ENCODE measurements at regions not wholly inside any gene's neighbourhood (a gene's known extent, or its start where the extent isn't known, plus 50 kb on each side); places are given as distances from the start of the nearest gene placed in this dataset.
"Not testable (repeated sequence)": the region's sequence is repeated elsewhere in the genome, so short reads cannot be mapped to it uniquely, and the experiment has no call there.

GRCh38 chr16:32947336-32947735, 246.7 kb upstream of the TP53TG3C start:
- not testable (repeated sequence) for H3K4me1 ChIP-seq (ENCODE audit: insufficient read depth, low read length, severe bottlenecking); H3K4me3 ChIP-seq (ENCODE audit: low read depth, low read length, poor library complexity, severe bottlenecking); H3K9me2 ChIP-seq (ENCODE audit: low read depth, low read length); H3K36me3 ChIP-seq (ENCODE audit: insufficient read depth, low read length); H3K79me2 ChIP-seq (ENCODE audit: insufficient read depth, low read length); H4K20me1 ChIP-seq (ENCODE audit: insufficient read depth, low read length); H3K4me2 ChIP-seq (ENCODE audit: low read length); H3K27ac ChIP-seq (ENCODE audit: low read depth, low read length, poor library complexity, severe bottlenecking); H3K9ac ChIP-seq (ENCODE audit: low read length); H3F3A ChIP-seq (ENCODE audit: insufficient read depth, low read length); H3K9me3 ChIP-seq (ENCODE audit: low read length); H3K27me3 ChIP-seq (ENCODE audit: insufficient read depth, low read length); H2AFZ ChIP-seq (ENCODE audit: low read length)

- not testable (repeated sequence) for H3K9ac ChIP-seq (ENCODE audit: low read length); H3K4me3 ChIP-seq (ENCODE audit: low read depth, low read length, poor library complexity, severe bottlenecking); H4K20me1 ChIP-seq (ENCODE audit: insufficient read depth, low read length); H3K4me1 ChIP-seq (ENCODE audit: insufficient read depth, low read length, severe bottlenecking); H3K4me2 ChIP-seq (ENCODE audit: low read length); H3K27me3 ChIP-seq (ENCODE audit: insufficient read depth, low read length); H3K9me3 ChIP-seq (ENCODE audit: low read length); H3K9me2 ChIP-seq (ENCODE audit: low read depth, low read length); H3K27ac ChIP-seq (ENCODE audit: low read depth, low read length, poor library complexity, severe bottlenecking); H3F3A ChIP-seq (ENCODE audit: insufficient read depth, low read length); H3K79me2 ChIP-seq (ENCODE audit: insufficient read depth, low read length); H3K36me3 ChIP-seq (ENCODE audit: insufficient read depth, low read length); H2AFZ ChIP-seq (ENCODE audit: low read length)
Observed at GRCh38 chr16:32946041-32946560, 247.9 kb upstream of the TP53TG3C start.

- not testable (repeated sequence) for H3K4me1 ChIP-seq (ENCODE audit: insufficient read depth, low read length, severe bottlenecking); H3K27ac ChIP-seq (ENCODE audit: low read depth, low read length, poor library complexity, severe bottlenecking); H3K79me2 ChIP-seq (ENCODE audit: insufficient read depth, low read length); H4K20me1 ChIP-seq (ENCODE audit: insufficient read depth, low read length); H3K4me2 ChIP-seq (ENCODE audit: low read length); H3K36me3 ChIP-seq (ENCODE audit: insufficient read depth, low read length); H3K9ac ChIP-seq (ENCODE audit: low read length); H3K27me3 ChIP-seq (ENCODE audit: insufficient read depth, low read length); H3F3A ChIP-seq (ENCODE audit: insufficient read depth, low read length); H2AFZ ChIP-seq (ENCODE audit: low read length); H3K9me2 ChIP-seq (ENCODE audit: low read depth, low read length); H3K9me3 ChIP-seq (ENCODE audit: low read length); H3K4me3 ChIP-seq (ENCODE audit: low read depth, low read length, poor library complexity, severe bottlenecking)
Observed at GRCh38 chr16:32945311-32945710, 248.7 kb upstream of the TP53TG3C start.

GRCh38 chr16:32939845-32940244, 254.2 kb upstream of the TP53TG3C start:
- not testable (repeated sequence) for H3K36me3 ChIP-seq (ENCODE audit: insufficient read depth, low read length); H4K20me1 ChIP-seq (ENCODE audit: insufficient read depth, low read length); H2AFZ ChIP-seq (ENCODE audit: low read length); H3K4me1 ChIP-seq (ENCODE audit: insufficient read depth, low read length, severe bottlenecking); H3F3A ChIP-seq (ENCODE audit: insufficient read depth, low read length); H3K27ac ChIP-seq (ENCODE audit: low read depth, low read length, poor library complexity, severe bottlenecking); H3K4me3 ChIP-seq (ENCODE audit: low read depth, low read length, poor library complexity, severe bottlenecking); H3K9ac ChIP-seq (ENCODE audit: low read length); H3K9me3 ChIP-seq (ENCODE audit: low read length); H3K79me2 ChIP-seq (ENCODE audit: insufficient read depth, low read length); H3K27me3 ChIP-seq (ENCODE audit: insufficient read depth, low read length); H3K9me2 ChIP-seq (ENCODE audit: low read depth, low read length); H3K4me2 ChIP-seq (ENCODE audit: low read length)

GRCh38 chr16:32937929-32938328, 256.1 kb upstream of the TP53TG3C start:
- not testable (repeated sequence) for H3F3A ChIP-seq (ENCODE audit: insufficient read depth, low read length); H3K9me3 ChIP-seq (ENCODE audit: low read length); H3K4me1 ChIP-seq (ENCODE audit: insufficient read depth, low read length, severe bottlenecking); H4K20me1 ChIP-seq (ENCODE audit: insufficient read depth, low read length); H2AFZ ChIP-seq (ENCODE audit: low read length); H3K27me3 ChIP-seq (ENCODE audit: insufficient read depth, low read length); H3K27ac ChIP-seq (ENCODE audit: low read depth, low read length, poor library complexity, severe bottlenecking); H3K79me2 ChIP-seq (ENCODE audit: insufficient read depth, low read length); H3K36me3 ChIP-seq (ENCODE audit: insufficient read depth, low read length); H3K9ac ChIP-seq (ENCODE audit: low read length); H3K4me3 ChIP-seq (ENCODE audit: low read depth, low read length, poor library complexity, severe bottlenecking); H3K4me2 ChIP-seq (ENCODE audit: low read length); H3K9me2 ChIP-seq (ENCODE audit: low read depth, low read length)

GRCh38 chr16:32932240-32933040, 256.5 kb upstream of the TP53TG3 start:
- not testable (repeated sequence) for H2AFZ ChIP-seq (ENCODE audit: low read length); H3K9me2 ChIP-seq (ENCODE audit: low read depth, low read length); H3K4me1 ChIP-seq (ENCODE audit: insufficient read depth, low read length, severe bottlenecking); H3K4me2 ChIP-seq (ENCODE audit: low read length); H3K4me3 ChIP-seq (ENCODE audit: low read depth, low read length, poor library complexity, severe bottlenecking); H3K79me2 ChIP-seq (ENCODE audit: insufficient read depth, low read length); H3K36me3 ChIP-seq (ENCODE audit: insufficient read depth, low read length); H4K20me1 ChIP-seq (ENCODE audit: insufficient read depth, low read length); H3K27me3 ChIP-seq (ENCODE audit: insufficient read depth, low read length); H3K9me3 ChIP-seq (ENCODE audit: low read length); H3F3A ChIP-seq (ENCODE audit: insufficient read depth, low read length); H3K9ac ChIP-seq (ENCODE audit: low read length); H3K27ac ChIP-seq (ENCODE audit: low read depth, low read length, poor library complexity, severe bottlenecking)

GRCh38 chr16:32925192-32925591, 249.2 kb upstream of the TP53TG3 start:
- H4K20me1 ChIP-seq (ENCODE audit: insufficient read depth, low read length); H3K27me3 ChIP-seq (ENCODE audit: insufficient read depth, low read length); H3K9ac ChIP-seq (ENCODE audit: low read length); H3K27ac ChIP-seq (ENCODE audit: low read depth, low read length, poor library complexity, severe bottlenecking); H3K9me3 ChIP-seq (ENCODE audit: low read length); H2AFZ ChIP-seq (ENCODE audit: low read length); H3K4me2 ChIP-seq (ENCODE audit: low read length); H3K4me1 ChIP-seq (ENCODE audit: insufficient read depth, low read length, severe bottlenecking); H3K4me3 ChIP-seq (ENCODE audit: low read depth, low read length, poor library complexity, severe bottlenecking); H3K36me3 ChIP-seq (ENCODE audit: insufficient read depth, low read length); H3F3A ChIP-seq (ENCODE audit: insufficient read depth, low read length); H3K79me2 ChIP-seq (ENCODE audit: insufficient read depth, low read length); H3K9me2 ChIP-seq (ENCODE audit: low read depth, low read length): not testable (repeated sequence)

- H3K4me1 ChIP-seq (ENCODE audit: insufficient read depth, low read length, severe bottlenecking); H2AFZ ChIP-seq (ENCODE audit: low read length); H3F3A ChIP-seq (ENCODE audit: insufficient read depth, low read length); H3K9me3 ChIP-seq (ENCODE audit: low read length); H3K27me3 ChIP-seq (ENCODE audit: insufficient read depth, low read length); H3K9me2 ChIP-seq (ENCODE audit: low read depth, low read length); H3K36me3 ChIP-seq (ENCODE audit: insufficient read depth, low read length); H3K79me2 ChIP-seq (ENCODE audit: insufficient read depth, low read length); H3K9ac ChIP-seq (ENCODE audit: low read length); H3K27ac ChIP-seq (ENCODE audit: low read depth, low read length, poor library complexity, severe bottlenecking); H3K4me3 ChIP-seq (ENCODE audit: low read depth, low read length, poor library complexity, severe bottlenecking); H4K20me1 ChIP-seq (ENCODE audit: insufficient read depth, low read length); H3K4me2 ChIP-seq (ENCODE audit: low read length): not testable (repeated sequence)
Observed at GRCh38 chr16:32922578-32922977, 246.6 kb upstream of the TP53TG3 start.

Measured in OCI-LY1 (cell line).